ENCODE measurements at regions not wholly inside any gene's neighbourhood (a gene's known extent, or its start where the extent isn't known, plus 50 kb on each side); places are given as distances from the start of the nearest gene placed in this dataset.

DNA sequence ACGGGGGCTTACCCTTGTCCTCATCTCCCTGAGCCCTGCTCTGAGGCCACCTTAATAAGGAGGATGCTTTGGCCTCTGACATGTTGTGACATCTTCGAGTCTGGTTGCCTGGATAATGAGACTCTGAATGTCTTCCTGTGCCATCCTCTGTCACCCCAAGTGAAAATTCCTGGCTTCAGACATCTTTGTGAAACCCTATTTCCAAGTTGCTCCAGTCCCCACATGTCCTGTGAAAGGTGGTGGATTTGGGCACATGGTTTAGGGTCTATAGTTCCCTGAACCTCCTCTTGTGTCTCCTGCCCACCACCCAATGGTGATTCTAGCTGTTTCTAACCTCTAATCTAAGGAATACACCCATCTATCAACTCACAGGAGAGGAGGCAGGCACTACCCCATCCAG lies 223.1 kb upstream of the GLI3 start:
- H3K36me3 ChIP-seq (ENCODE audit: control insufficient read depth in 2 of 2, extremely low read depth in 1 of 2, insufficient read depth in 2 of 2, low read length in 2 of 2), result no peaks in the 10 kb centered on the region
- no peak overlapping the region for H3K4me2 ChIP-seq (ENCODE audit: insufficient read depth, low read length)
- ChIA-PET CTCF (no interaction called here), POLR2A (no interaction called here)
- no peaks in the 10 kb centered on the region for H3K9me1 ChIP-seq (replicated peaks; ENCODE audit: control insufficient read depth, extremely low read depth, insufficient read depth, low read length)
- H3K27ac ChIP-seq (ENCODE audit: insufficient read depth, low read depth, low read length), result no peak overlapping the region
- DNase-seq (ENCODE audit: low read depth, low spot score) (no peak), FAIRE-seq (no peak)
- H2AFZ ChIP-seq (ENCODE audit: low read depth, low read length), result no peak overlapping the region
- intact Hi-C loops (cut with micrococcal nuclease) (no loop called here), dilution Hi-C loops (cut with MboI; ENCODE audit: extremely low pct_ligation_motif_present, low sequenced_read_pairs) (no loop called here)
- H3K27me3 ChIP-seq (ENCODE audit: control insufficient read depth in 2 of 2, insufficient read depth in 2 of 2, low read length in 2 of 2), result no peaks in the 10 kb centered on the region
- H3K4me3 ChIP-seq (replicated peaks in 1 of 3; ENCODE audit: insufficient read depth in 1 of 3, low read depth in 1 of 3, low read length in 3 of 3), result no peak overlapping the region
- no peaks in the 10 kb centered on the region for H3K79me2 ChIP-seq (ENCODE audit: control insufficient read depth, insufficient read depth, low read length)
- BruUV-seq (replicated peaks), result no TSS peak
- H4K20me1 ChIP-seq (replicated peaks; ENCODE audit: control insufficient read depth, extremely low read depth, insufficient read depth, low read length), result no peaks in the 10 kb centered on the region
- no peak overlapping the region for H3K9ac ChIP-seq (replicated peaks; ENCODE audit: extremely low read depth, insufficient read depth, low read length)
- no peaks in the 10 kb centered on the region for H3K4me1 ChIP-seq (ENCODE audit: control insufficient read depth, extremely low read depth, insufficient read depth, low read length)
- H3K9me3 ChIP-seq (replicated peaks; ENCODE audit: control insufficient read depth, insufficient read depth, low read length), result no peaks in the 10 kb centered on the region
- TF ChIP-seq POLR2AphosphoS5 (IDR thresholded peaks at IDR 0.05; ENCODE audit: insufficient read depth, low read depth, low read length) (no peak), JUN (IDR thresholded peaks at IDR 0.05; ENCODE audit: borderline replicate concordance, insufficient read depth, insufficient read length, low read depth) (no peak), FOS (IDR thresholded peaks at IDR 0.05; ENCODE audit: borderline replicate concordance, insufficient read depth, low read length) (no peak), GATA2 (IDR thresholded peaks at IDR 0.05; ENCODE audit: insufficient read depth, insufficient read length, low read depth, low read length) (no peak)
- TF ChIP-seq, protein P1, sequence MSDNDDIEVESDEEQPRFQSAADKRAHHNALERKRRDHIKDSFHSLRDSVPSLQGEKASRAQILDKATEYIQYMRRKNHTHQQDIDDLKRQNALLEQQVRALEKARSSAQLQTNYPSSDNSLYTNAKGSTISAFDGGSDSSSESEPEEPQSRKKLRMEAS (IDR thresholded peaks at IDR 0.05; ENCODE audit: insufficient read depth, insufficient read length), result no peak
- TF ChIP-seq, protein P2, sequence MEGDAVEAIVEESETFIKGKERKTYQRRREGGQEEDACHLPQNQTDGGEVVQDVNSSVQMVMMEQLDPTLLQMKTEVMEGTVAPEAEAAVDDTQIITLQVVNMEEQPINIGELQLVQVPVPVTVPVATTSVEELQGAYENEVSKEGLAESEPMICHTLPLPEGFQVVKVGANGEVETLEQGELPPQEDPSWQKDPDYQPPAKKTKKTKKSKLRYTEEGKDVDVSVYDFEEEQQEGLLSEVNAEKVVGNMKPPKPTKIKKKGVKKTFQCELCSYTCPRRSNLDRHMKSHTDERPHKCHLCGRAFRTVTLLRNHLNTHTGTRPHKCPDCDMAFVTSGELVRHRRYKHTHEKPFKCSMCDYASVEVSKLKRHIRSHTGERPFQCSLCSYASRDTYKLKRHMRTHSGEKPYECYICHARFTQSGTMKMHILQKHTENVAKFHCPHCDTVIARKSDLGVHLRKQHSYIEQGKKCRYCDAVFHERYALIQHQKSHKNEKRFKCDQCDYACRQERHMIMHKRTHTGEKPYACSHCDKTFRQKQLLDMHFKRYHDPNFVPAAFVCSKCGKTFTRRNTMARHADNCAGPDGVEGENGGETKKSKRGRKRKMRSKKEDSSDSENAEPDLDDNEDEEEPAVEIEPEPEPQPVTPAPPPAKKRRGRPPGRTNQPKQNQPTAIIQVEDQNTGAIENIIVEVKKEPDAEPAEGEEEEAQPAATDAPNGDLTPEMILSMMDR (IDR thresholded peaks at IDR 0.05; ENCODE audit: extremely low read depth in 1 of 2, insufficient read depth in 1 of 2, low read depth in 1 of 2, low read length in 2 of 2), result no peak

DNA sequence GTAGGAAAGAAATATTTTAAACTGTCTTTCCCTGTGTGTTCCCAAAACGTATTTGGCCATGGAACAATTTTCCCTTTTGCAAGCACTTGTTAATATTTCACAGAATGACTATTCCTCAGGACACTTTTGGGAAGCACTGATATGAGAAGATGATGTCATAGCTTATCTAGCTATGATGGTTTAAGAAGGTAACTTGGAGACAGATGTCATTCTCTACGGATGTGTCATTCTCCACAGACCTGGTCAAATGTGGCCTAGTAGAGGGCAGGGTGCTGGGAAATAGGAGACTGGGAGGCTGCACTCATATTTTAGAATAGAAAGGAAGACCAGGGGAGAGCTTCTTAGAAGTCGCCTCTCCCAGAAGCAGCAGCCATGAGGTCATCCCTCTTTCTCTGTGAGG lies 220.7 kb upstream of the GLI3 start:
- no peak overlapping the region for H3K4me2 ChIP-seq (ENCODE audit: insufficient read depth, low read length)
- no peak overlapping the region for H2AFZ ChIP-seq (ENCODE audit: low read depth, low read length)
- H3K4me3 ChIP-seq (replicated peaks in 1 of 3; ENCODE audit: insufficient read depth in 1 of 3, low read depth in 1 of 3, low read length in 3 of 3), result no peak overlapping the region
- DNase-seq (ENCODE audit: low read depth, low spot score) (no peak), FAIRE-seq (no peak)
- no peaks in the 10 kb centered on the region for H3K4me1 ChIP-seq (ENCODE audit: control insufficient read depth, extremely low read depth, insufficient read depth, low read length)
- POLR2A ChIA-PET, result no interaction called here
- BruUV-seq (replicated peaks), result no TSS peak
- no peaks in the 10 kb centered on the region for H3K79me2 ChIP-seq (ENCODE audit: control insufficient read depth, insufficient read depth, low read length)
- H3K9me3 ChIP-seq (replicated peaks; ENCODE audit: control insufficient read depth, insufficient read depth, low read length), result no peaks in the 10 kb centered on the region
- H3K36me3 ChIP-seq (ENCODE audit: control insufficient read depth in 2 of 2, extremely low read depth in 1 of 2, insufficient read depth in 2 of 2, low read length in 2 of 2), result no peaks in the 10 kb centered on the region
- H3K27ac ChIP-seq (ENCODE audit: insufficient read depth, low read depth, low read length), result no peak overlapping the region
- dilution Hi-C loops (cut with MboI; ENCODE audit: extremely low pct_ligation_motif_present, low sequenced_read_pairs), result no loop called here
- H3K9ac ChIP-seq (replicated peaks; ENCODE audit: extremely low read depth, insufficient read depth, low read length), result no peak overlapping the region
- H3K9me1 ChIP-seq (replicated peaks; ENCODE audit: control insufficient read depth, extremely low read depth, insufficient read depth, low read length), result no peaks in the 10 kb centered on the region
- no peak for TF ChIP-seq FOS (IDR thresholded peaks at IDR 0.05; ENCODE audit: borderline replicate concordance, insufficient read depth, low read length)
- no peak for TF ChIP-seq GATA2 (IDR thresholded peaks at IDR 0.05; ENCODE audit: insufficient read depth, insufficient read length, low read depth, low read length)
- TF ChIP-seq MYC (IDR thresholded peaks at IDR 0.05; ENCODE audit: low read depth, low read length), result no peak
- TF ChIP-seq JUN (IDR thresholded peaks at IDR 0.05; ENCODE audit: borderline replicate concordance, insufficient read depth, insufficient read length, low read depth), result no peak
- TF ChIP-seq, protein P1 (IDR thresholded peaks at IDR 0.05; ENCODE audit: insufficient read depth, insufficient read length), result no peak
- TF ChIP-seq EZH2 (IDR thresholded peaks at IDR 0.05; ENCODE audit: borderline replicate concordance, low read depth, low read length, severe bottlenecking), result no peak
- TF ChIP-seq POLR2AphosphoS5 (IDR thresholded peaks at IDR 0.05; ENCODE audit: insufficient read depth, low read depth, low read length), result no peak
- TF ChIP-seq, protein P2 (IDR thresholded peaks at IDR 0.05; ENCODE audit: extremely low read depth in 1 of 2, insufficient read depth in 1 of 2, low read depth in 1 of 2, low read length in 2 of 2), result no peak
- TF ChIP-seq POLR2A (IDR thresholded peaks at IDR 0.05; ENCODE audit: low read depth, low read length), result no peak
- intact Hi-C loops (cut with micrococcal nuclease), result no loop called here
- H3K27me3 ChIP-seq (ENCODE audit: control insufficient read depth in 2 of 2, insufficient read depth in 2 of 2, low read length in 2 of 2), result no peaks in the 10 kb centered on the region
- CTCF ChIA-PET, result no interaction called here
- no peaks in the 10 kb centered on the region for H4K20me1 ChIP-seq (replicated peaks; ENCODE audit: control insufficient read depth, extremely low read depth, insufficient read depth, low read length)
